ENCODE measurements at regions not wholly inside any gene's neighbourhood (a gene's known extent, or its start where the extent isn't known, plus 50 kb on each side); places are given as distances from the start of the nearest gene placed in this dataset.

- Histone ChIP-seq H3K27me3 (ENCODE audit: low read depth, low read length) (no peaks in the 10 kb centered on the region), H4K20me1 (ENCODE audit: insufficient read depth, low read length) (no peaks in the 10 kb centered on the region)
Measured at GRCh38 chr2:155151945-155152344, 453.4 kb downstream of the KCNJ3 start.

GRCh38 chr2:155151472-155151871, 453.0 kb downstream of the KCNJ3 start:
- H3K27ac ChIP-seq (ENCODE audit: low read length) = no peak overlapping the region
- H2AFZ ChIP-seq (ENCODE audit: low read depth, low read length) = no peak overlapping the region
- H3K4me2 ChIP-seq (ENCODE audit: low read length) = no peak overlapping the region

More at GRCh38 chr2:155151945-155152344, 453.4 kb downstream of the KCNJ3 start:
- no peak for TF ChIP-seq EZH2phosphoT487 (IDR thresholded peaks at IDR 0.05; ENCODE audit: low read depth)
- TF ChIP-seq CTCF (IDR thresholded peaks at IDR 0.05; ENCODE audit: low read depth, low read length) = no peak
- H3K4me1 ChIP-seq (ENCODE audit: low read length) = no peaks in the 10 kb centered on the region
- no peak overlapping the region for H2AFZ ChIP-seq (ENCODE audit: low read depth, low read length)
- no peak overlapping the region for H3K4me2 ChIP-seq (ENCODE audit: low read length)
- H3K79me2 ChIP-seq (ENCODE audit: low read length) = no peaks in the 10 kb centered on the region
- H3K9ac ChIP-seq (ENCODE audit: low read length) = no peak overlapping the region
- H3K9me3 ChIP-seq (ENCODE audit: insufficient read depth, low read length) = no peaks in the 10 kb centered on the region
- no peak overlapping the region for H3K27ac ChIP-seq (ENCODE audit: low read length)
- no peaks in the 10 kb centered on the region for H3K36me3 ChIP-seq (replicated peaks; ENCODE audit: low read depth, low read length)
- H3K4me3 ChIP-seq (ENCODE audit: low read length) = no peak overlapping the region

GRCh38 chr2:155145758-155146229, 447.3 kb downstream of the KCNJ3 start:
- Histone ChIP-seq H3K4me2 (ENCODE audit: low read length) (peak overlapping the region; percentile 44), H3K36me3 (replicated peaks; ENCODE audit: low read depth, low read length) (no peaks in the 10 kb centered on the region), H3K79me2 (ENCODE audit: low read length) (no peaks in the 10 kb centered on the region), H3K4me3 (ENCODE audit: low read length) (peak overlapping the region; percentile 14; the same call in 1 of the 2 replicates), H3K27me3 (ENCODE audit: low read depth, low read length) (no peaks in the 10 kb centered on the region), H3K27ac (ENCODE audit: low read length) (no peak overlapping the region), H2AFZ (ENCODE audit: low read depth, low read length) (peak overlapping the region; percentile 58), H3K9me3 (ENCODE audit: insufficient read depth, low read length) (no peaks in the 10 kb centered on the region), H3K9ac (ENCODE audit: low read length) (no peak overlapping the region; the same call in 1 of the 2 replicates), H4K20me1 (ENCODE audit: insufficient read depth, low read length) (no peaks in the 10 kb centered on the region), H3K4me1 (ENCODE audit: low read length) (peaks cover 11% of the 10 kb centered on the region)
- no peak for TF ChIP-seq CTCF (IDR thresholded peaks at IDR 0.05; ENCODE audit: low read depth, low read length)
- TF ChIP-seq EZH2phosphoT487 (IDR thresholded peaks at IDR 0.05; ENCODE audit: low read depth) = no peak

More at GRCh38 chr2:155151472-155151871, 453.0 kb downstream of the KCNJ3 start:
- Histone ChIP-seq H3K9ac (ENCODE audit: low read length) (no peak overlapping the region), H3K4me1 (ENCODE audit: low read length) (no peaks in the 10 kb centered on the region), H4K20me1 (ENCODE audit: insufficient read depth, low read length) (no peaks in the 10 kb centered on the region), H3K36me3 (replicated peaks; ENCODE audit: low read depth, low read length) (no peaks in the 10 kb centered on the region), H3K9me3 (ENCODE audit: insufficient read depth, low read length) (no peaks in the 10 kb centered on the region), H3K27me3 (ENCODE audit: low read depth, low read length) (no peaks in the 10 kb centered on the region), H3K79me2 (ENCODE audit: low read length) (no peaks in the 10 kb centered on the region), H3K4me3 (ENCODE audit: low read length) (no peak overlapping the region)
- TF ChIP-seq EZH2phosphoT487 (IDR thresholded peaks at IDR 0.05; ENCODE audit: low read depth) (no peak), CTCF (IDR thresholded peaks at IDR 0.05; ENCODE audit: low read depth, low read length) (no peak)

GRCh38 chr2:155141418-155141817, 442.9 kb downstream of the KCNJ3 start:
- Histone ChIP-seq H3K4me1 (ENCODE audit: low read length) (peaks cover 11% of the 10 kb centered on the region), H3K9ac (ENCODE audit: low read length) (no peak overlapping the region), H3K4me3 (ENCODE audit: low read length) (no peak overlapping the region), H3K9me3 (ENCODE audit: insufficient read depth, low read length) (no peaks in the 10 kb centered on the region), H3K79me2 (ENCODE audit: low read length) (no peaks in the 10 kb centered on the region), H4K20me1 (ENCODE audit: insufficient read depth, low read length) (no peaks in the 10 kb centered on the region), H3K36me3 (replicated peaks; ENCODE audit: low read depth, low read length) (no peaks in the 10 kb centered on the region), H3K27ac (ENCODE audit: low read length) (no peak overlapping the region), H3K4me2 (ENCODE audit: low read length) (no peak overlapping the region), H2AFZ (ENCODE audit: low read depth, low read length) (no peak overlapping the region), H3K27me3 (ENCODE audit: low read depth, low read length) (no peaks in the 10 kb centered on the region)
- no peak for TF ChIP-seq EZH2phosphoT487 (IDR thresholded peaks at IDR 0.05; ENCODE audit: low read depth)
- TF ChIP-seq CTCF (IDR thresholded peaks at IDR 0.05; ENCODE audit: low read depth, low read length) = no peak
